ENCODE measurements at regions not wholly inside any gene's neighbourhood (a gene's known extent, or its start where the extent isn't known, plus 50 kb on each side); places are given as distances from the start of the nearest gene placed in this dataset.

DNA sequence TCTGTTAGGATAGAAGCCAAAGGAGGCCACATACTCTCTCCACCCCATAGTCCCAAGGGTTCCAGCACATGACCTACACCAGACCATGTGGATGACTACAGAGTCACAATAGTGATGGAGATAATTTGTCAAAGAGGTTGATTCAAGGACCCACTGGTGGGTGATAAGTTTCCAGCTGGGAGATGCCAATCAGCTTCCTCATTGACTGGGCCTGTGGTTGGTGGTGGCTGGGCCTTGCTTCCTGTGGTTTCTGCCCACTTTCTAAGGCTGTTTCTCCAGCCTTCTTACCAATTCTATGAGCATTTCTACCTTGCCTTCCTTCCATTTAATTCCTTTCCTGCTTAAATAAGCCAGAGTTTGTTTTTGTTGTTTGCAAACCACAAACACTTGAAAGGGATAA, 95.5 kb upstream of the CPEB2 start:
- ChIA-PET CTCF (no interaction called here), POLR2A (no interaction called here)
- H3K9me3 ChIP-seq: no peaks in the 10 kb centered on the region

GRCh38 chr4:14908635-14909034, 93.6 kb upstream of the CPEB2 start:
- 7% methylated on average over 3 of the region's 3 CpGs for WGBS (ENCODE audit: low lambda C conversion rate)
- Histone ChIP-seq H3K36me3 (replicated peaks in 1 of 2; ENCODE audit: control insufficient read depth in 1 of 2, insufficient read depth in 2 of 2, low read length in 1 of 2) (no peaks in the 10 kb centered on the region), H4K20me1 (ENCODE audit: insufficient read depth) (no peaks in the 10 kb centered on the region), H3F3A (replicated peaks; ENCODE audit: insufficient read depth) (no peaks in the 10 kb centered on the region), H3K9me3 (no peaks in the 10 kb centered on the region), H3K4me2 (no peak overlapping the region), H3K9me2 (no peaks in the 10 kb centered on the region), H3K79me2 (ENCODE audit: insufficient read depth) (no peaks in the 10 kb centered on the region), H2AFZ (ENCODE audit: low read depth) (no peak overlapping the region), H3K9ac (no peak overlapping the region), H3K27me3 (ENCODE audit: insufficient read depth) (no peaks in the 10 kb centered on the region), H3K27ac (ENCODE audit: low read depth in 2 of 2, low read length in 1 of 2) (no peak overlapping the region), H3K4me3 (ENCODE audit: low read depth in 2 of 2, low read length in 1 of 2) (no peak overlapping the region), H3K4me1 (ENCODE audit: control insufficient read depth in 1 of 2, insufficient read depth in 2 of 2, low read depth in 1 of 2, low read length in 1 of 2) (no peaks in the 10 kb centered on the region)
- no peak for DNase-seq
- ChIA-PET CTCF (interaction anchor here (1.0 to 1.1 kb wide), 2 partner anchors 9 to 10 kb away, joined by 3 read pairs; no protein-coding TSS in a partner anchor), POLR2A (no interaction called here)
- TF ChIP-seq MXI1 (IDR thresholded peaks at IDR 0.05; ENCODE audit: low read depth, low read length): no peak
- no peak for TF ChIP-seq JUND (IDR thresholded peaks at IDR 0.05)
- no peak for TF ChIP-seq FOXJ3 (CRISPR knock-in tag; IDR thresholded peaks at IDR 0.05)
- no peak for TF ChIP-seq GABPA (IDR thresholded peaks at IDR 0.05; ENCODE audit: low read depth)
- TF ChIP-seq, protein P1, sequence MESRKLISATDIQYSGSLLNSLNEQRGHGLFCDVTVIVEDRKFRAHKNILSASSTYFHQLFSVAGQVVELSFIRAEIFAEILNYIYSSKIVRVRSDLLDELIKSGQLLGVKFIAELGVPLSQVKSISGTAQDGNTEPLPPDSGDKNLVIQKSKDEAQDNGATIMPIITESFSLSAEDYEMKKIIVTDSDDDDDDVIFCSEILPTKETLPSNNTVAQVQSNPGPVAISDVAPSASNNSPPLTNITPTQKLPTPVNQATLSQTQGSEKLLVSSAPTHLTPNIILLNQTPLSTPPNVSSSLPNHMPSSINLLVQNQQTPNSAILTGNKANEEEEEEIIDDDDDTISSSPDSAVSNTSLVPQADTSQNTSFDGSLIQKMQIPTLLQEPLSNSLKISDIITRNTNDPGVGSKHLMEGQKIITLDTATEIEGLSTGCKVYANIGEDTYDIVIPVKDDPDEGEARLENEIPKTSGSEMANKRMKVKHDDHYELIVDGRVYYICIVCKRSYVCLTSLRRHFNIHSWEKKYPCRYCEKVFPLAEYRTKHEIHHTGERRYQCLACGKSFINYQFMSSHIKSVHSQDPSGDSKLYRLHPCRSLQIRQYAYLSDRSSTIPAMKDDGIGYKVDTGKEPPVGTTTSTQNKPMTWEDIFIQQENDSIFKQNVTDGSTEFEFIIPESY (IDR thresholded peaks at IDR 0.05; ENCODE audit: borderline replicate concordance, low read depth): no peak
- TF ChIP-seq NFIC (IDR thresholded peaks at IDR 0.05; ENCODE audit: borderline replicate concordance): no peak
- TF ChIP-seq, protein P2, sequence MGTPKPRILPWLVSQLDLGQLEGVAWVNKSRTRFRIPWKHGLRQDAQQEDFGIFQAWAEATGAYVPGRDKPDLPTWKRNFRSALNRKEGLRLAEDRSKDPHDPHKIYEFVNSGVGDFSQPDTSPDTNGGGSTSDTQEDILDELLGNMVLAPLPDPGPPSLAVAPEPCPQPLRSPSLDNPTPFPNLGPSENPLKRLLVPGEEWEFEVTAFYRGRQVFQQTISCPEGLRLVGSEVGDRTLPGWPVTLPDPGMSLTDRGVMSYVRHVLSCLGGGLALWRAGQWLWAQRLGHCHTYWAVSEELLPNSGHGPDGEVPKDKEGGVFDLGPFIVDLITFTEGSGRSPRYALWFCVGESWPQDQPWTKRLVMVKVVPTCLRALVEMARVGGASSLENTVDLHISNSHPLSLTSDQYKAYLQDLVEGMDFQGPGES (IDR thresholded peaks at IDR 0.05; ENCODE audit: low read depth, low read length): no peak
- no peak for TF ChIP-seq RFX5 (IDR thresholded peaks at IDR 0.05; ENCODE audit: low read length)
- no peak for TF ChIP-seq EP300 (IDR thresholded peaks at IDR 0.05; ENCODE audit: borderline replicate concordance in 1 of 2, low read depth in 1 of 2, low read length in 1 of 2)
- TF ChIP-seq TEAD4 (IDR thresholded peaks at IDR 0.05; ENCODE audit: borderline replicate concordance, insufficient read depth): no peak
- no peak for TF ChIP-seq ELF1 (IDR thresholded peaks at IDR 0.05)
- TF ChIP-seq TAF1 (IDR thresholded peaks at IDR 0.05; ENCODE audit: borderline replicate concordance, low read depth, low read length): no peak
- TF ChIP-seq TCF12 (IDR thresholded peaks at IDR 0.05): no peak
- TF ChIP-seq CHD2 (IDR thresholded peaks at IDR 0.05; ENCODE audit: low read length, partially characterized antibody): no peak
- TF ChIP-seq, protein P3, sequence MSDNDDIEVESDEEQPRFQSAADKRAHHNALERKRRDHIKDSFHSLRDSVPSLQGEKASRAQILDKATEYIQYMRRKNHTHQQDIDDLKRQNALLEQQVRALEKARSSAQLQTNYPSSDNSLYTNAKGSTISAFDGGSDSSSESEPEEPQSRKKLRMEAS (IDR thresholded peaks at IDR 0.05; ENCODE audit: low read depth): no peak
- no peak for TF ChIP-seq MEF2A (IDR thresholded peaks at IDR 0.05; ENCODE audit: borderline replicate concordance, low read depth)
- no peak for TF ChIP-seq PBX3 (IDR thresholded peaks at IDR 0.05)

More for the DNA sequence above, 95.5 kb upstream of the CPEB2 start:
- H3K79me2 ChIP-seq (ENCODE audit: insufficient read depth): no peaks in the 10 kb centered on the region
- no peak overlapping the region for H2AFZ ChIP-seq (ENCODE audit: low read depth)
- H3K27me3 ChIP-seq (ENCODE audit: insufficient read depth): no peaks in the 10 kb centered on the region
- H3K4me3 ChIP-seq (ENCODE audit: low read depth in 2 of 2, low read length in 1 of 2): no peak overlapping the region
- no peak overlapping the region for H3K27ac ChIP-seq (ENCODE audit: low read depth in 2 of 2, low read length in 1 of 2)
- no peaks in the 10 kb centered on the region for H3K4me1 ChIP-seq (ENCODE audit: control insufficient read depth in 1 of 2, insufficient read depth in 2 of 2, low read depth in 1 of 2, low read length in 1 of 2)
- TF ChIP-seq TAF1 (IDR thresholded peaks at IDR 0.05; ENCODE audit: borderline replicate concordance, low read depth, low read length): no peak
- TF ChIP-seq MEF2A (IDR thresholded peaks at IDR 0.05; ENCODE audit: borderline replicate concordance, low read depth): no peak
- TF ChIP-seq GATA2 (CRISPR knock-in tag; IDR thresholded peaks at IDR 0.05): no peak
- TF ChIP-seq YY1 (IDR thresholded peaks at IDR 0.05; ENCODE audit: low read depth): no peak
- TF ChIP-seq SMC3 (IDR thresholded peaks at IDR 0.05; ENCODE audit: low read depth, low read length): no peak
- no peak for TF ChIP-seq FOXM1 (IDR thresholded peaks at IDR 0.05; ENCODE audit: low read depth)
- TF ChIP-seq, protein P2 (IDR thresholded peaks at IDR 0.05; ENCODE audit: low read depth, low read length): no peak
- TF ChIP-seq NFIC (IDR thresholded peaks at IDR 0.05; ENCODE audit: borderline replicate concordance): no peak
- TF ChIP-seq, protein P4, sequence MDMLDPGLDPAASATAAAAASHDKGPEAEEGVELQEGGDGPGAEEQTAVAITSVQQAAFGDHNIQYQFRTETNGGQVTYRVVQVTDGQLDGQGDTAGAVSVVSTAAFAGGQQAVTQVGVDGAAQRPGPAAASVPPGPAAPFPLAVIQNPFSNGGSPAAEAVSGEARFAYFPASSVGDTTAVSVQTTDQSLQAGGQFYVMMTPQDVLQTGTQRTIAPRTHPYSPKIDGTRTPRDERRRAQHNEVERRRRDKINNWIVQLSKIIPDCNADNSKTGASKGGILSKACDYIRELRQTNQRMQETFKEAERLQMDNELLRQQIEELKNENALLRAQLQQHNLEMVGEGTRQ (IDR thresholded peaks at IDR 0.05; ENCODE audit: borderline replicate concordance, low read depth, low read length): no peak
- TF ChIP-seq, protein P3 (IDR thresholded peaks at IDR 0.05; ENCODE audit: low read depth): no peak
- TF ChIP-seq RCOR1 (IDR thresholded peaks at IDR 0.05; ENCODE audit: low read length): no peak
- no peak for TF ChIP-seq FOSL2 (IDR thresholded peaks at IDR 0.05; ENCODE audit: borderline replicate concordance, low read depth)
- no peaks in the 10 kb centered on the region for H3K36me3 ChIP-seq (replicated peaks in 1 of 2; ENCODE audit: control insufficient read depth in 1 of 2, insufficient read depth in 2 of 2, low read length in 1 of 2)
- H3K9ac ChIP-seq: no peak overlapping the region
- H3F3A ChIP-seq (replicated peaks; ENCODE audit: insufficient read depth): no peaks in the 10 kb centered on the region
- no peaks in the 10 kb centered on the region for H4K20me1 ChIP-seq (ENCODE audit: insufficient read depth)
- no peaks in the 10 kb centered on the region for H3K9me2 ChIP-seq
- DNase-seq: no peak
- H3K4me2 ChIP-seq: no peak overlapping the region

Measured in SK-N-SH (cell line).